ENCODE measurements at regions not wholly inside any gene's neighbourhood (a gene's known extent, or its start where the extent isn't known, plus 50 kb on each side); places are given as distances from the start of the nearest gene placed in this dataset.
A peak's percentile ranks its signal among the peaks of the same experiment; 100 is the strongest.

GRCh38 chr1:181170194-181170593 is 81.7 kb downstream of the IER5 start:
- Histone ChIP-seq H3K27me3 (no peaks in the 10 kb centered on the region), H3K4me1 (no peaks in the 10 kb centered on the region), H4K20me1 (no peaks in the 10 kb centered on the region), H3K9me3 (peaks cover 14% of the 10 kb centered on the region), H3K4me2 (no peak overlapping the region), H3K36me3 (no peaks in the 10 kb centered on the region), H3K9ac (no peak overlapping the region), H3K4me3 (no peak overlapping the region), H3K27ac (no peak overlapping the region)
- TF ChIP-seq Cebpa-rat (IDR thresholded peaks at IDR 0.05): no peak

GRCh38 chr1:181172082-181172481 is 83.6 kb downstream of the IER5 start:
- Histone ChIP-seq H3K36me3 (no peaks in the 10 kb centered on the region), H3K9ac (no peak overlapping the region), H3K4me3 (no peak overlapping the region), H3K4me1 (no peaks in the 10 kb centered on the region), H3K4me2 (no peak overlapping the region), H3K27ac (no peak overlapping the region), H4K20me1 (no peaks in the 10 kb centered on the region), H3K9me3 (peaks cover 14% of the 10 kb centered on the region), H3K27me3 (no peaks in the 10 kb centered on the region)
- no peak for TF ChIP-seq Cebpa-rat (IDR thresholded peaks at IDR 0.05)

- no peak overlapping the region for H3K9ac ChIP-seq
Measured at GRCh38 chr1:181173761-181174447, 85.4 kb downstream of the IER5 start.

GRCh38 chr1:181174861-181175260 is 86.4 kb downstream of the IER5 start:
- no peaks in the 10 kb centered on the region for H3K27me3 ChIP-seq
- no peaks in the 10 kb centered on the region for H4K20me1 ChIP-seq
- no peak overlapping the region for H3K4me2 ChIP-seq
- H3K4me1 ChIP-seq: peaks cover 9% of the 10 kb centered on the region
- no peak overlapping the region for H3K4me3 ChIP-seq
- H3K9ac ChIP-seq: no peak overlapping the region
- no peak for TF ChIP-seq Cebpa-rat (IDR thresholded peaks at IDR 0.05)
- peaks cover 14% of the 10 kb centered on the region for H3K9me3 ChIP-seq
- no peak overlapping the region for H3K27ac ChIP-seq
- H3K36me3 ChIP-seq: no peaks in the 10 kb centered on the region

More at GRCh38 chr1:181173761-181174447, 85.4 kb downstream of the IER5 start:
- no peak overlapping the region for H3K4me2 ChIP-seq
- peaks cover 14% of the 10 kb centered on the region for H3K9me3 ChIP-seq
- H4K20me1 ChIP-seq: no peaks in the 10 kb centered on the region
- H3K27me3 ChIP-seq: no peaks in the 10 kb centered on the region
- no peak for TF ChIP-seq Cebpa-rat (IDR thresholded peaks at IDR 0.05)
- no peak overlapping the region for H3K27ac ChIP-seq
- no peaks in the 10 kb centered on the region for H3K4me1 ChIP-seq
- no peak overlapping the region for H3K4me3 ChIP-seq
- H3K36me3 ChIP-seq: no peaks in the 10 kb centered on the region

GRCh38 chr1:181175356-181175910 is 86.9 kb downstream of the IER5 start:
- H3K36me3 ChIP-seq: no peaks in the 10 kb centered on the region
- H3K4me2 ChIP-seq: no peak overlapping the region
- H3K4me1 ChIP-seq: peaks cover 15% of the 10 kb centered on the region
- no peak overlapping the region for H3K9ac ChIP-seq
- no peak overlapping the region for H3K4me3 ChIP-seq
- no peak for TF ChIP-seq Cebpa-rat (IDR thresholded peaks at IDR 0.05)
- no peak overlapping the region for H3K27ac ChIP-seq
- H3K9me3 ChIP-seq: peaks cover 14% of the 10 kb centered on the region
- H3K27me3 ChIP-seq: no peaks in the 10 kb centered on the region
- H4K20me1 ChIP-seq: no peaks in the 10 kb centered on the region

GRCh38 chr1:181175955-181176354 is 87.5 kb downstream of the IER5 start:
- Histone ChIP-seq H3K9ac (no peak overlapping the region), H3K4me2 (no peak overlapping the region), H3K27me3 (no peaks in the 10 kb centered on the region), H3K36me3 (no peaks in the 10 kb centered on the region), H3K4me1 (peaks cover 20% of the 10 kb centered on the region), H3K27ac (no peak overlapping the region), H4K20me1 (no peaks in the 10 kb centered on the region), H3K4me3 (no peak overlapping the region), H3K9me3 (peaks cover 14% of the 10 kb centered on the region)
- TF ChIP-seq Cebpa-rat (IDR thresholded peaks at IDR 0.05): no peak

- Histone ChIP-seq H3K4me3 (no peak overlapping the region), H3K27me3 (no peaks in the 10 kb centered on the region), H3K36me3 (no peaks in the 10 kb centered on the region), H3K9ac (no peak overlapping the region), H3K27ac (no peak overlapping the region), H4K20me1 (no peaks in the 10 kb centered on the region), H3K9me3 (0 out of 2 replicates have a peak, but pooled peaks cover 3% of the 10 kb centered on the region), H3K4me1 (peaks cover 21% of the 10 kb centered on the region), H3K4me2 (no peak overlapping the region)
- no peak for TF ChIP-seq Cebpa-rat (IDR thresholded peaks at IDR 0.05)
Measured at GRCh38 chr1:181178241-181178879, 89.9 kb downstream of the IER5 start.

GRCh38 chr1:181179279-181179986 is 90.9 kb downstream of the IER5 start:
- H3K4me1 ChIP-seq: peaks cover 21% of the 10 kb centered on the region
- no peaks in the 10 kb centered on the region for H4K20me1 ChIP-seq
- H3K27me3 ChIP-seq: no peaks in the 10 kb centered on the region
- H3K36me3 ChIP-seq: no peaks in the 10 kb centered on the region
- no peaks in the 10 kb centered on the region for H3K9me3 ChIP-seq
- TF ChIP-seq Cebpa-rat (IDR thresholded peaks at IDR 0.05): no peak
- H3K4me3 ChIP-seq: no peak overlapping the region
- H3K9ac ChIP-seq: peak overlapping the region; percentile 45
- peak overlapping the region; percentile 45 for H3K27ac ChIP-seq
- peak overlapping the region; percentile 63 for H3K4me2 ChIP-seq

- Histone ChIP-seq H3K4me2 (peak overlapping the region; percentile 63), H3K9ac (peak overlapping the region; percentile 45), H3K27me3 (no peaks in the 10 kb centered on the region), H4K20me1 (no peaks in the 10 kb centered on the region), H3K4me3 (no peak overlapping the region), H3K9me3 (no peaks in the 10 kb centered on the region), H3K27ac (peak overlapping the region; percentile 45; the same call in 1 of the 2 replicates), H3K4me1 (peaks cover 21% of the 10 kb centered on the region), H3K36me3 (no peaks in the 10 kb centered on the region)
- no peak for TF ChIP-seq Cebpa-rat (IDR thresholded peaks at IDR 0.05)
Measured at GRCh38 chr1:181179987-181180365, 91.5 kb downstream of the IER5 start.

Data from BLaER1 (cell line).